Daoy (cell line): ENCODE measurements at regions not wholly inside any gene's neighbourhood (a gene's known extent, or its start where the extent isn't known, plus 50 kb on each side); places are given as distances from the start of the nearest gene placed in this dataset.

Source experiments
- DNase-seq: peaks from one replicate; pipeline ENCODE4 v3.0.0-alpha.2; 2015; ENCODE audit warnings: low read depth

DNA sequence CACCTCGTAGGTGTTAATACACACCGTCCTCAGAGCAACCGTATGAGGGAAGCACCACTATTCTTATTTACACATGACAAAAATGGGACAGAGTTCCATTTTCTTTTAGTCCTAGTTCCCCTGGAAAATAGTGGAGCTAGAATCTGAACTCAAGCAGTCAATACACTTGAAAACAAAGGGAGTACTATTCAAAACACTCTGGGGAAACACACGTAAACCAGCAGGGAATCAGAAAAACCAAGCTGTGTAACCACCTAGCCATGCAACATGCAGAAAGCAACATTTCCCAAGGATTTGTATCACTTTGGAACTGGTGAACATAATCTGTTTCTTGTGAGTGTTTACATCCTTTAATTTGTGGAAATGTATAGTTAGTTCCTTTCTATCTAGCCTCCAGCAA, 208.2 kb downstream of the UBE2E3 start:
- DNase-seq, result no peak

DNA sequence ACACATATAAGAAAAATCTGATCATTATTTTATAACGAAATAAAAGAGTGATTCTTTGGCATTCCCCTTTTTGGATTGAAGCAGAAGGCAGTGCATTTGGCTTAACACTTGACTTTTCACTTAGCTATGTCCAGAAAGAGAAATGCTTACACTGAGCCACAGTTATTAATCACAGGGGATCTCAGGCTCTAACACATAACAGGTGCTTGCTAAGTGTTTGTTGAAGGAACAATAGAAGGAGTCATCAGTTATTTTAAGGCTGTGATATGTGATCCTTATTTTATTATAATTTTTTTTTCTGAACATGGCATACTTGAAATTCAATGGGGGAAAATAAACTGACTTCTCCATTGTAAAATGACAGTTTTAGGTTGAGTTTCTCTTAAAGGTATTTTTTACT, 209.5 kb downstream of the UBE2E3 start:
- no peak for DNase-seq

DNA sequence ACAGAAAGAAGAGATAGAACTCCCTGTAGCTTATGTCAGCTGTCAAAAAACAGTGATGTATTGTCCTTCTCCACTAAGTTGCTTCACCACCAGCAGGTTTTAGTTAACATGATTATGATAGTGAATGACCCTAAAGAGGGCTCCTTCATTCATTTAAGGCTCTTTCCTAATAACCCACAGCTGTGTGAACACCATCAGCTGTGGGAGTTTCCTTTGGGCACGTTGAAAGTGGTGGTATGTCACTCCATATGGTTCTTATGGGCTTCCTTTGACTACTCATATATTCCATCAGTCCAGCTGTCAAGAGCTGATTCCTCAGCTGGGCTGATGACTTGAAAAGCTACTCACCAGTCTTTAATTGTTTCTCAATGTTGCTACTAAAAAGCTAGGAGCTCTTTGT, 210.3 kb downstream of the UBE2E3 start:
- no peak for DNase-seq

DNA sequence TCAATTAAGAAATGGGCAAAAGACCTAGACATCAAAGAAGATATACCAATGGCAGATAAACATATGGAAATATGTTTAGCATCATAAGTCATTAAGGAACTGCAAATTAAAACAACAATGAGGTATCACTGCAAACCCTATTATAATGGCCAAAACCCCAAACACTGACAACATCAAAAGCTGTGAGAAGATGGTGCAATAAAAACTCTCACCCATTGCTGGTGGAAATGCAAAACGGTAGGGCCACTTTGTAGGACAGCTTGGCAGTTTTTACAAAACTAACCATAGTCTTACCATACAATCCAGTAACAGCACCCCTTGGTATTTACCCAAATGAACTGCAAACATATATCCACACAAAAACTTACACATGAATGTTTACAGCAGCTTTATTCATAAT, 213.1 kb downstream of the UBE2E3 start:
- no peak for DNase-seq

DNA sequence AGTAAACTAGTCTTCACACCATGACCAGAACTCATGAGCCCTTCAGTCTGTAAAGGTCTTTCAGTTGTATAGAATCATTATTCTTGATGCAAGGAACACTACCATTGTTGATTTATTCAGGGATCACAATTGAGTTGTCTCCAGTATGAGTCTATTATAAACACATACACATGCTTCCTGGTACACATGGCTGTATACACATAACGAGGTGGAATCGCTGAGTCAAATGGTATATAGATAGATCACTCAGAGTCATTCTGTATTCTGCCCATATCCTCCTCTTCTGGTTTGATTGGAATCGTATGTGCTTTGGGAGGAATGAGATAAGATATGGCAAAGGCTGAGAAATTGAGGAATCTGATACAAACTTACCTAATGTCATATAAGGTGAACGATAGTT, 216.0 kb downstream of the UBE2E3 start:
- no peak for DNase-seq

DNA sequence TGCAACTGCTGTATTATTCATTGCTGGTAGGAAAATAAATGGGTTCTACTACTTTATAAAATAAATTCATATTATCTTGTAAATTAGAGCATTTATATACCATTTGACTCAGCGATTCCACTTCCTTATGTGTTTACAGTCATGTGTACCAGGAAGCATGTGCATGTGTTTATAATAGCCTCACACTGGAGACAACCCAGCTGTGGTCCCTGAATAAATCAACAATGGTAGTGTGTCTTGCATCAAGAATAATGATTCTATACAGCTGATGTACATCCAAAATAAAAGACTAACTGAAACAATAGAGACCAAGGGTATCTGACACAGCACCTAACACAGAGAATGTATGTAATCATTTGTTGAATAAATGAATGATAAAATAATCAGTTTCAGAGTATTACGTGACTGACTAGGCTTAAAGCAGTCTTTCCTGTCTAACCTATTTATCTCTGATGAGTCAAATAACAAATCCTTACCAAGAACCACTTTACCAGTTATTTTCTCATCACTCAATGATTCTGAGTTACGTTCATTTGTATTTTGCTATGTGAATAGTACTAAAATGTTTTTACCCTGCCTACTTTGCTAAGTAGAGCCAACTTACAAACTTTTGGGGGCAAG, 216.8 kb downstream of the UBE2E3 start:
- DNase-seq, result no peak

DNA sequence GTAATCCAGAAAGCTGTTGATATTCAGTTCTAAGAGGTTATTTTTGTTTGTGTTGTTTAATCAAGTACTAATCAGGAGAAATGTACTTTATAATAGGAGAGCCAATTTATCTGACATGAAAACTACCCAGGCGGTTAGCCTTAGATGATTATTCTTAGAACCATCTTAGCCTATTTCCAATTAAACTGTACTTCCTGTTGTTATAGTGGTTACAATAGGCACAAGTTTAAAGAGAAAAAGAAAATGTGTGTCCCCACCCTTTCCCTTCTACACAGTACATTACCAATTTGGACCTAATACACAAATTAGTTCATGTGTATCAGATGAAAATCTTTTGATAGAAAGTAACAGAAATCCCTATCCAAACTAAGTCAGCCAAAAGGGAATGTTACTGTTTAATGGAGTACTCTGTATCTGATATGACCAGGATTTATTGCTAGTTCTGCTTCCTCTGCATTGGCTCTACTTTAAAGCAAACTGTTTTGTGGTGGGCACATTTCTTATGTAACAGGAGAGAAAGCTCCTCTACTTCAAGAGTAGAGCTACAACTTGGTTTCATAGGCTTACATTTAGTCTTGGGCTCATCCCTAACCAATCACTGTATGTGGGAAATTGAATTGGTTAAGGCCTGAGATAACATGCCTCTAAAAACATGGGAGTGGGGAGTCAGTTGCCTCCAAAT, 217.9 kb downstream of the UBE2E3 start:
- DNase-seq, result no peak

DNA sequence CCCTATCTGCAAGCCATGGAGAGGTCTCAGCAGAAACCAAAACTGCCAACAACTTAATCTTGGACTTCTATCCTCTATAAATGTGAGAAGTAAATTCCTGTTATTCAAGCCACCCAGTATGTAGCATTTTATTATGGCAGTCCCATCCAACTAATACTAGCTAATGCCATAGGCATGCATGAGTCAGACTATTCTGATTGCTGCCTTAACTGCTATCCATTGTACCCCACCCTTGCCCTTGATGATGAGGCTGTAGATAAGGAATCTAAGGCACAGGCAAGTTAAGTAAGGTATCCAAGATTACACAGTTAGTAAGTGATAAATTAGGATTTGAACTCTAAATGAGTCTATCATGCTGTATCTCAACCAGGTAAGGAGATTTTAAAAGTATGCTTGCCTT, 223.0 kb downstream of the UBE2E3 start:
- DNase-seq, result peak; percentile 76

DNA sequence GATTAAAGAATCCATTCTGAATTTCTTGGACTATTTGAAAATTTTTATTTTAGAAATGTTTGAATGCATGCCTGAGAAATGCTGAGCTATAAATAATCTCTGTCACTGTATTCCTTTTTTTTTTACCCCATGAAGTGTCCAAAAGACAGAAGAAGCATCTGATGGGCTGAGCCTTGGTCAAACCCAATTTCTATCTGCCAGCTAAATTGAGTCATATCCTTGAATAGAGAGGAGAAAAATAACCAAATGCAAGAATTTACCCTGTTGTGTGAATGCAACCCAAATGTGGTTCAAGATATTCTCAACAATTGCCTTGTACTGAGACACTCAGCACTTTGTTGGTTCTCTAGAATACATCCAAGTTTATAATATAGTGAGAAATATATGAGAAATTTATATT, 223.5 kb downstream of the UBE2E3 start:
- DNase-seq, result no peak

DNA sequence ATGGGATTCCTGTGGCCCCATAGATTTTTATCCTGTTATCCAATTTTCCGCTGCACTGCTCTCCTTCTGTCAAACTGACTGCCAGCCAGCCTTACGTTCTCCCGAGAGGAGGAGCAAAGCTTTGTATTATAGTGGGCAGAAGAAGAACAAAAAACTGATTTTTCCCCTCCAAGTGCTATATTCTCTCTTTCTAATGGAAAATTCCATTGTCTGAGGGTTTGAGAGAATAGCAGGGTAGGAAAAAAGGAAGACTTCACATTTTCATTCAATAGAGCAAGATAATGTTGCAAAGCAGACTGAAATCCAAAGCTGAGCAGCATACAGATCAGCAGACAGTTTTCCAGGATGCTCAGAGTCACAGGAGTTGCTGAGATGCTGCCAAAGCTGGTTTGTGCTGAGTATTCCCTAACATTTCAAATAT, 238.0 kb downstream of the UBE2E3 start:
- DNase-seq, result no peak

DNA sequence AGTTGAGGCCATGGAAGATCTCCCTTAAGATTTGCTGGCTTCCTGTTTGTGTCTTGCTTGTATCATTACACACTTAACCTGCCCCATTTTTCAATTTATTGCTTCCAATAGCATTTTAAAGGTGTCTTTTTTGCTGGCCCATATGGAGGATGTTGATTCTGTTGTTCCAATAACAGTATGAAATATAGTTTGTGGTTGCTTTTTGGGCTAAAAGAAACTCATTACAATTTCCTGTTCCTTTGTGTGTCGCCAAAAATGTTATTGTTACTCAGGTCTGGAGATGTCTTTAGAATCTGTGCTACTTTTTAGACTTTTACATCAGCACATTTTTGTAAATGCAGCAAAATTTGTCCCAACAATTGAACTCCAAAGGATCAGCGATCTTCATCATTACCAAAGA, 234.0 kb upstream of the ITGA4 start:
- no peak for DNase-seq

DNA sequence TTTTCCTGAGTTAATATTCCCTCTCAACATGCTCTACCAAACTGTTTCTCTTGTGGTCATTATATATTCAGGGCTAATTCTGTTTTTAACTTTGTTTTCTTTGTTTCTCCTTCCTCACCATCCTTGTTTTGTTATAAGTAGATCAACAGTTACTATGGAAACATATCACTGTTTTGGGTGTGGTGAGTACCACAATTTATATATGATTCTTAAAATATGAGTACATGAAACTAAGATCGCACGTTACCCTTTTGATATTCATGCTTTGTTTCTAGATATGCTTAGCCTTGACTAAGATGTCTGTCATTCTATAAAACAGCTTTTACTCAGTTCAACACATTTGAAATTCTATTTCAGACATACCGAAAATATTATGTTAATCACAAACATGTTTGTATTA, 232.3 kb upstream of the ITGA4 start:
- DNase-seq, result no peak

DNA sequence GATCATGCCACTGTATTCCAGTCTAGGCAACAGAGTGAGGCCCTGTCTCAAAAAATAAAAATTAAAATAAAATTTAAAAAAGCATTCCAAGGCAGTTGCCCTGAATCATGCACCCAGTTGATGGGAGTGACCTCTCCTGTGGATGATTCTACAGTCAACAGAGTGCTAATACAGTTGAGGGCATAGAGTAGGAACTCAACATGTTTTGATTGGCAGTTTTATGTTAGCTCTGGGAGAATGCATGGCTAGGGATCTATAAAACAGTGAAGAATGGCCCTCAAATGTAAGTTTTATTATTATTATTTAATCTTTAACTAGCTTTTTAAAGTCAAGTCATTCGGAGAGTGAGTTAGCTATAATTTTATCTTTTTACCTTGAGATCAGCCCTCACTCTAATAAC, 228.5 kb upstream of the ITGA4 start:
- DNase-seq, result no peak

DNA sequence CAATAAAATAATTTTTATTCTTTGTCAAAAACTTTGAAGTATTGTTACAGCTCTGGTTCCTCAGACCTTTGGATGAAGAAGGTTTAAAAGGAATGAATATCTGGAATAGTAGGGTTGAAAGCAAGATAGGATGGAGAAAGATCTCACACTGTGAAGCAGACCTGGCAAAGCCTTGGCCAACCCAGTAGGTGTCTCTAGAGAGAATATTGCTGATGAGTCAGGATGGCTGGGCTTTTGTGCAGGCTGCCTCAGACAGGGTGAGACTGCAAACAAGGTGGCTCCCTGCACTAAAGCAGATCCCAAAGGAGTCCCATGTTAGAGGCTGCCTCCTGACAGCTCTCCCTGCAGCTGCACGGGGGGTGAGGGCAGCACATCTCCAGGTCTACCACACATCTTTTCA, 226.0 kb upstream of the ITGA4 start:
- DNase-seq, result peak; percentile 4

DNA sequence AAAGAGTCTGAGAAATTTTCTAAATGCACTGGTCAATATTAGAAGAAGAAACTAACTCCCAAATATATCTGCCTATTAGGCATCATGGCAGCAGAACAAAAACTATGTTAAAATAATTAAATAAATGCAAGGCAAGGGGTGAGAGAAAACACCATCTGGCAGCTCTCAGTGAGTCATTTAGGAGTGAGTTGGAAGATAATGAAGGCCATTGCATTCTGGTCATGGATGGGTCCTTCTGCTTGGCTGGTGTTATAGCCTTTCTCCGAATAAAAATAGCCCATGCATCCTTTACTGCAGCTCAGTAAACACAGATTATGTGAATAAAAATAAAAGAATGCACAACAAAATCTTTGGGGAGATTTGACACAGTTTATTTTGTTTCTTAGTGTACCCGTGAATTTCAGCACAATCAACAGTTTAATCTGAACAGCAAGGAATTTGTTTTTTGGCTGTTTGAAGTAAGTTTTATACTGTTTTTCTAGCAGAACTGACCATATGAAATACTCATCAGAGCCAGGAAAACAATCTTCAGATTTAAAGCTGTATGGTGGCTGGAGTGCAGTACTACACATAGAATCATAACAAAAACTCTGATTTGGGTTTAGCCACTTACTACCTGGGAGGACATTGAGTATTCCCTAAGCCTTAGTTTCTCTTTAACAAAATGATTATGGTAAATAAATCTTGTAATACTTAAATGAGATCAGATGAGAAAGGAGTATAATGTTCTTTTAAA, 225.1 kb upstream of the ITGA4 start:
- peak; percentile 5 for DNase-seq

DNA sequence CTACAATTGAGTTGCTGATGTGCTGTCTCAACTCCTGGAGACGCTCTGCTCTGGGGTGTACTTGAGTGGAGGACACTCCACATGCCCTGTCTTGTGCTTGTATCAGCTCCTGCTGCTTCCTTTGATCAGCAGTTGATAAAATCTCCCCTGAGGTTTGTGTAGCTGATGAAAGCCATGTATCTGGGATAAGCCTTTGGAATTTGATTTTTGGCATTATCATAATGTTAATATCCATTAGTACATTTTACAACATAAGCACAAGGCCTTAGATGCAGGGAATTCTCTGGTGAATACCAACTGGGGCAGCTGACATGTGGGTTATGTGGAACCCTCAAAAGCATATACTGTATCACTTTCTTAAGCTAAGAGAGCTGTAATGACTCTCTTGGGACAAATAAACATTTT, 222.7 kb upstream of the ITGA4 start:
- no peak for DNase-seq

DNA sequence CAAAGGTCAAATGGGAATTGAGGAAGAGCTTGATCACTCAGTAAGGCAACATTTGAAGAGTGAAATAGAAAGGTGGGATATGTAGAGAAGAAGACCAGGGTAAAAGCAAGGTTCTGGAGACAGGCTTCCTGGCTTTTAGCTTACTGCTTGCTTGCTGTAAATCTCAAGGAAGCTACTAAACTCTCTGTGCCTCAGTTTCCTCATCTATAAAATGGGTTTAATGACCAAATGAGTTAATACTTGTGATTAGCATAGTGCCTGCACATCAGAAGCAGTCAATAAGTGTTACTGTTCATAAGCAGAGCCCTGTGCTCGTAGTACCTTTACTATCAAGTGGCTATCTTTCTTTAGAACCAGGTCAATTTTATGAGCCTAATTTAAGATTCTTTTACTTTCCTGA, 222.2 kb upstream of the ITGA4 start:
- no peak for DNase-seq

DNA sequence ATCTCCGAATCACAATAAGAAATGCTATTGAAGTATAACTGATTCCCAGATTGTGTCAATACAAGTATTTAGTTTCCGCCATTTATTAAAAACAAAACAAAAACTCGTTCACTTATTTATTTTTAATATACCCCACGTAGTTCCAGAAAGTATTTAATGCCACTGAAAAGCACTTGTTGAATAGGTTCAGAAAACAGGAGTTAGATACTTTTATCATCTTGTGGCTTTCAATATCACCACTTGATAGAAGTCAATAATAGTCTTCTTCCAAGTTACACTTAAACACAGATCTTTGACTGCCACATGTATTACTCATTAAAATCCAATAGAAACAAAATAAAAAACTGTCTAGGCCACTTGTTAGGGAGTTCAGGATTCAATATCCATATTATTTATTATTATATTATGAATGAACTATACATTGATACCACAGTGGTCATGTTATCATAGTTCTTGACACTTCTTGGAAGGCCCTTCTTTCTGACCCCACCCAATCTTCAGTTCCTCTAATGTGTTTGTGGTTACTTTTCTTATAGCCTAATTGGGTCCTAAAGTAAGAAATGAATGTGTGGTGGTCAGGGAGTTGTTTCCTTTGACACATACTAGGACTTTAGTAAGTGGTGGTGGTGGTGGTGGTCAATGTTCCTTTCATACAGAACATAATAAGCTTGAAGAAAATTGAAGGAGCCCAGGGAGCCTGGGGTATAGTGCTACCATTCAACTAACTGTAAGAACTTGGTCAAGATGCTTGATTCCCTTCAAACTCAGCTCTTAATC, 221.3 kb upstream of the ITGA4 start:
- DNase-seq, result no peak

DNA sequence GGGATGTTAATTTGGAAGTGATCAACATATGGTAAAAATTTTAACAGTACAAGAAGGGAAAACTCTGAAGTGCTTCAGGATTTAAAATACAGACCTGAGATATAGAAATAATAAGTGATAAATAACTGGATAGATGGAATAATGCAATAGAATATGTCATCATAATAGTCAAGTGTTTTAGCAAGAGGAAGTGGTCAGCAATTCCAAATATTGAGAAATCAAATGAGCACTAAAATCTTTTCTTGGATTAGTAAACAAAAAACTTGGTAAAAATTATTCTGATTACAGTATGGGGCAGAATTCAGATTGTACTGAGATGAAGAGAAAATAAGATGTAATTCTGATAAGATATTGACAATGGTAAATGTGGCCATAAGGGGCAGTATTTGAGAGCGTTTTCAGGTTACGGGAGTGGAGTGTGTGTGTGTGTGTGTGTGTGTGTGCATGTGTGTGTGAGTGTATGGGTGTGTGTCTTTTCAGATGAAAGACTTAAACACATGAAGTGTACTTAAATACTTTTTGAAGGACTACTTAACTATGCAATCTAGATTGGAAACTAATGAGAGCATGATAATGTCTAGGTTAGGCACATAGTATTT, 217.9 kb upstream of the ITGA4 start:
- peak; percentile 7 for DNase-seq

DNA sequence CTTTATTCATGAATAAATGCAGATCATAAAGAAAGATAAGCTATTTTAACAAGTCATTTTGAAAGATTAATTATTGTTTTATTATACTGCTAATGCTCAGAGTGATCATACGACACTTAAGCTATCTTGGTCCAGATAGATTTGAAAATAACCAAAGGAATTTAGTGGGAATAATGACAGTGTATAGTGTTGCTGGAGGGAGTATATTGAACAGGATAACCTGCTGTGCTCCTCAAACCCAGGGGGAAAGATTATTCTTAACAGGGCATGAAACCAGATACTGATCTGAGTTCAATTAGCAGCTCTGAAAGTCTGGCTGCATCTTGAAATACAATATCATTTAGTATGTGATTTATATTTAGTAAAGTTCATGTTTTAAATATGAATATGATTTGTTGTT, 216.3 kb upstream of the ITGA4 start:
- DNase-seq, result no peak

DNA sequence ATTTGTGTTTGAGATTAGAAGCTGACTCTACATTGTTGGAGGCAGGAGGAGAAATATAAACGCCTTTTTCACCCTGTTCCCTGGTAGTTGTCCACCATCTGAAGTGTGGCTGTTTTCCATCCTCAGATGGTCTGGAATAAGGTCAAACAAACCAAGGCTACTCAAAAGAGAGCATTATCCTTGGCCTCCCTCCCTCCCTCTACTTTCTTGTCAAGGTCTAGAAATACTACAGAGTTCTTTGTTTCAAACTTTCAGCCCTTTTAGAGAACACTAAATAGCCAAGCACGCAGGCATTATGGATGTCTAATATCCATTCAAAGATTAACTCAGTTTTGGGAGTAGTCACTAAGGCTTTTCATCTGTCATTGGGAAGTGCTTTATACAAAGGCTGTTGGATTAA, 215.8 kb upstream of the ITGA4 start:
- no peak for DNase-seq

DNA sequence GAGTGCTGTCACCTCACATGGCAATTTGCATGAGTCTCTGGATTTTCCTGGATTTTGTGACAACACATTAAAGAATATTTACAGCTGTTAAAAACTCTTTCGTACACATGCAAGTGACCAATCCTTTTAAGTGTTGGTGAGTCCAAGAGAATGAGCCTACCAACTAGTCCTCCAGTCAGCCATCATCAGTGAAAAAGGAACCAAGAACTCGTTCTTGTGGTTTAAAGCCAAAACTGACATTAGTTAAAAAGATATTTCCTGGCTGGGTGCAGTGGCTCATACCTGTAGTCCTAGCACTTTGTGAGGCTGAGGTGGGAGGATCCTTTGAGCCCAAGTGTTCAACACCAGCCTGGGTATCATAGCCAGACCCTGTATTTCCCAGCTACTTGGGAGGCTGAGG, 215.4 kb upstream of the ITGA4 start:
- no peak for DNase-seq
